Left ventricle myocardium inferior (tissue), 1 donor: ENCODE measurements at regions not wholly inside any gene's neighbourhood (a gene's known extent, or its start where the extent isn't known, plus 50 kb on each side); places are given as distances from the start of the nearest gene placed in this dataset.

ENCODE experiments used
- DNase-seq: peaks from one replicate; pipeline ENCODE4 v3.0.0-alpha.2; 2020
- H3K27ac ChIP-seq: fragments of 200-600 bp; replicated peaks from 2 replicates; pipeline ENCODE4 v1.8.0; 2021
- H3K27me3 ChIP-seq: fragments of 200-600 bp; 2 replicates; pipeline ENCODE4 v1.8.0; 2021; ENCODE audit warnings: low read depth
- H3K36me3 ChIP-seq: fragments of 200-600 bp; 2 replicates; pipeline ENCODE4 v1.8.0; 2021
- H3K4me1 ChIP-seq: fragments of 200-600 bp; 2 replicates; pipeline ENCODE4 v1.8.0; 2021
- H3K4me3 ChIP-seq: fragments of 200-600 bp; 2 replicates; pipeline ENCODE4 v1.8.0; 2021; ENCODE audit warnings: mild to moderate bottlenecking, moderate library complexity
- H3K9me3 ChIP-seq: fragments of 200-600 bp; replicated peaks from 2 replicates; pipeline ENCODE4 v1.8.0; 2021
- intact Hi-C: fragments of 100-400 bp; cut with micrococcal nuclease; formaldehyde crosslinking; loops from one replicate; pipeline ENCODE4 v1.11.0; 2022
- TF ChIP-seq, protein P1 (sequence below): fragments of 200-600 bp; IDR thresholded peaks from 2 replicates; pipeline ENCODE4 v1.8.0; 2021; ENCODE audit warnings: antibody characterized with exemption, mild to moderate bottlenecking, borderline replicate concordance
- donor health status: DM: no; HTN: yes; CAD: no; lungs with severe emphysema.

GRCh38 chr4:135365065-135365464, 1163.5 kb upstream of the PABPC4L start:
- TF ChIP-seq, protein P1, sequence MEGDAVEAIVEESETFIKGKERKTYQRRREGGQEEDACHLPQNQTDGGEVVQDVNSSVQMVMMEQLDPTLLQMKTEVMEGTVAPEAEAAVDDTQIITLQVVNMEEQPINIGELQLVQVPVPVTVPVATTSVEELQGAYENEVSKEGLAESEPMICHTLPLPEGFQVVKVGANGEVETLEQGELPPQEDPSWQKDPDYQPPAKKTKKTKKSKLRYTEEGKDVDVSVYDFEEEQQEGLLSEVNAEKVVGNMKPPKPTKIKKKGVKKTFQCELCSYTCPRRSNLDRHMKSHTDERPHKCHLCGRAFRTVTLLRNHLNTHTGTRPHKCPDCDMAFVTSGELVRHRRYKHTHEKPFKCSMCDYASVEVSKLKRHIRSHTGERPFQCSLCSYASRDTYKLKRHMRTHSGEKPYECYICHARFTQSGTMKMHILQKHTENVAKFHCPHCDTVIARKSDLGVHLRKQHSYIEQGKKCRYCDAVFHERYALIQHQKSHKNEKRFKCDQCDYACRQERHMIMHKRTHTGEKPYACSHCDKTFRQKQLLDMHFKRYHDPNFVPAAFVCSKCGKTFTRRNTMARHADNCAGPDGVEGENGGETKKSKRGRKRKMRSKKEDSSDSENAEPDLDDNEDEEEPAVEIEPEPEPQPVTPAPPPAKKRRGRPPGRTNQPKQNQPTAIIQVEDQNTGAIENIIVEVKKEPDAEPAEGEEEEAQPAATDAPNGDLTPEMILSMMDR, result no peak
- Histone ChIP-seq H3K27me3 (no peaks in the 10 kb centered on the region), H3K4me3 (no peak overlapping the region), H3K27ac (no peak overlapping the region), H3K4me1 (no peaks in the 10 kb centered on the region), H3K9me3 (no peaks in the 10 kb centered on the region), H3K36me3 (no peaks in the 10 kb centered on the region)
- no peak for DNase-seq
- intact Hi-C loops, result no loop called here

DNA sequence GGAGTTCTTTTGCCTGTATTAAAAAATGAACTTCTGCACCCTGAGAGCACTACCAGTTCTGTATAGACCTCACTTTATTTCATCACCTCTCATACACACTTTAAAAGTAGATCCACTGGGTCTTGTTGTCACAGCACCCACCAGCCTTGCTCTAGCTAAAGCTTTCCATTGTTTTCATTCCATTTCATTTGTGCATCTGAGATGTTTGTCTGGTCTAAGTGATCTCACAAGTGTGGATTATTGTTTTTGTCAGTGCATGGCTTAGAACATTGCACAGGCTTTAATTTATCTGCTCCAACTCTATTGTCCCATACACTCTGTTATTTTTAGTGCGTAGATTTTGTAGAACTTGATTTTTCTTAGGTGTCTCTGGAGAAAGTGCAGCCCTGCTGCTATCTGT, 1157.5 kb upstream of the PABPC4L start:
- Histone ChIP-seq H3K4me1 (no peaks in the 10 kb centered on the region), H3K27me3 (no peaks in the 10 kb centered on the region), H3K27ac (no peak overlapping the region), H3K36me3 (no peaks in the 10 kb centered on the region), H3K9me3 (no peaks in the 10 kb centered on the region), H3K4me3 (no peak overlapping the region)
- no peak for DNase-seq
- intact Hi-C loops, result no loop called here
- TF ChIP-seq, protein P1, result no peak

DNA sequence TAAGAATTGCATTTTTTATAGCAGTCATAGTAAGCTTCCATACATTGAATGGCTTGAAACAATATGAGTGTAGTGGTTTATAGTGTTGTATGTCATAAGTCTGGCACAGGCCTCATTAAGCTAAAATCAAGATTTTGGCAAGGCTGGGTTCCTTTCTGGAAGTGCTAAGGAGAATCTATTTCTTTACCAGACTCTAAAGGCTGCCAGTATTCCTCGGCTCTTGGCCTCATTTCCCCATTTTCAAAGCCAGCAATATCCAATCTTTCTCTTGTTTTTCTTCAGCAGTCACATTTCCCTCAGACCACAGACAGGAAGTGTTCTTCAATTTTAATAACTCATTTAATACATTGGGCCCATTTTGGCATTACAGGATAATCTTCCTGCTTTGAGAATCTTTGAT, 1155.5 kb upstream of the PABPC4L start:
- no peak overlapping the region for H3K27ac ChIP-seq
- intact Hi-C loops, result no loop called here
- H3K4me3 ChIP-seq, result no peak overlapping the region
- DNase-seq, result no peak
- TF ChIP-seq, protein P1, result no peak
- H3K4me1 ChIP-seq, result no peaks in the 10 kb centered on the region
- H3K36me3 ChIP-seq, result no peaks in the 10 kb centered on the region
- H3K9me3 ChIP-seq, result no peaks in the 10 kb centered on the region
- H3K27me3 ChIP-seq, result no peaks in the 10 kb centered on the region

GRCh38 chr4:135354876-135355275, 1153.3 kb upstream of the PABPC4L start:
- no peak for DNase-seq
- Histone ChIP-seq H3K9me3 (peaks cover 7% of the 10 kb centered on the region), H3K27ac (no peak overlapping the region), H3K27me3 (no peaks in the 10 kb centered on the region), H3K4me3 (no peak overlapping the region), H3K4me1 (no peaks in the 10 kb centered on the region), H3K36me3 (no peaks in the 10 kb centered on the region)
- intact Hi-C loops, result no loop called here
- TF ChIP-seq, protein P1, result no peak

- TF ChIP-seq, protein P1, result no peak
- no peak overlapping the region for H3K4me3 ChIP-seq
- no peaks in the 10 kb centered on the region for H3K27me3 ChIP-seq
- no peaks in the 10 kb centered on the region for H3K4me1 ChIP-seq
- DNase-seq, result no peak
- intact Hi-C loops, result no loop called here
- H3K27ac ChIP-seq, result no peak overlapping the region
- no peaks in the 10 kb centered on the region for H3K36me3 ChIP-seq
- H3K9me3 ChIP-seq, result peaks cover 15% of the 10 kb centered on the region
Measured at GRCh38 chr4:135353008-135353407, 1151.4 kb upstream of the PABPC4L start.

DNA sequence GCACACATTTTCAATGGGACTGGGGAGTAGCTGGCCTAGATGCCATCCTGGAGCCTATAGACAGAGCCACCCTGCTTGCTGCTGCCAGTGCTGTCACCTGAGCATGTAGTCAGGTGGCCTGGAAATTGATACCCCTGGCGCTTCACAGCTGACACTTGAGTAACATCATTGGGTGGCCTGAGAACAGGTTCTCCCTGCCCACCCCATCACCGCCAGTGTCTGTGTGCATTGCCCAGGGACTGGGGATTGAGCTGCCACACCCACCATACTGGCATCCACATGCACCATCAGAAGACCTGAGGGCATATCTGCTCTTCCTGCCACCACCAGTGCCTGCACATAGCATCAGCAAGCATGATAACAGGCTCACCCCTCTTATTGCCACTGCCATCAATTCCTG, 1142.9 kb upstream of the PABPC4L start:
- no peaks in the 10 kb centered on the region for H3K27me3 ChIP-seq
- no peak for DNase-seq

More for the DNA sequence above, 1142.9 kb upstream of the PABPC4L start:
- Histone ChIP-seq H3K4me3 (no peak overlapping the region), H3K36me3 (no peaks in the 10 kb centered on the region), H3K4me1 (no peaks in the 10 kb centered on the region), H3K9me3 (peaks cover 11% of the 10 kb centered on the region), H3K27ac (no peak overlapping the region)
- intact Hi-C loops, result no loop called here
- TF ChIP-seq, protein P1, result no peak
